ENCODE measurements at regions not wholly inside any gene's neighbourhood (a gene's known extent, or its start where the extent isn't known, plus 50 kb on each side); places are given as distances from the start of the nearest gene placed in this dataset.

GRCh38 chr3:40975711-40976121, 223.6 kb upstream of the CTNNB1 start:
- no peak overlapping the region for H3K9ac ChIP-seq (ENCODE audit: extremely low read depth, low read length, poor library complexity, severe bottlenecking)
- Mint-ChIP-seq H3K9me3 (no peaks in the 10 kb centered on the region), H3K4me3 (no peak overlapping the region), H3K27ac (no peak overlapping the region), H3K4me1 (no peaks in the 10 kb centered on the region), H3K36me3 (ENCODE audit: low read depth) (no peaks in the 10 kb centered on the region), H3K27me3 (ENCODE audit: insufficient read depth) (no peaks in the 10 kb centered on the region)
- no peaks in the 10 kb centered on the region for H3K27me3 ChIP-seq (ENCODE audit: control insufficient read depth, insufficient read depth, low read length, poor library complexity, severe bottlenecking)
- no peaks in the 10 kb centered on the region for H3K36me3 ChIP-seq (ENCODE audit: control insufficient read depth, insufficient read depth, low read length)
- 90 to 91% methylated on average over 3 to 6 of the region's 6 CpGs for WGBS, 2 experiments (ENCODE audit: insufficient coverage in 1 of 2, insufficient read length in 1 of 2)
- DNase-seq = no peak
- no peak overlapping the region for H3K4me3 ChIP-seq (ENCODE audit: low read length)
- H3K27ac ChIP-seq (ENCODE audit: low read depth, low read length) = no peak overlapping the region
- H3K4me1 ChIP-seq (ENCODE audit: control insufficient read depth, insufficient read depth, low read length) = no peaks in the 10 kb centered on the region
- no peak for TF ChIP-seq CTCF (conservative IDR thresholded peaks at IDR 0.05)
- no peaks in the 10 kb centered on the region for H3K9me3 ChIP-seq (ENCODE audit: control insufficient read depth, low read length)

GRCh38 chr3:40976241-40976640, 223.1 kb upstream of the CTNNB1 start:
- H3K36me3 Mint-ChIP-seq (ENCODE audit: low read depth) = no peaks in the 10 kb centered on the region
- H3K4me1 Mint-ChIP-seq = no peaks in the 10 kb centered on the region
- Histone ChIP-seq H3K9ac (ENCODE audit: extremely low read depth, low read length, poor library complexity, severe bottlenecking) (no peak overlapping the region), H3K27ac (ENCODE audit: low read depth, low read length) (no peak overlapping the region), H3K4me1 (ENCODE audit: control insufficient read depth, insufficient read depth, low read length) (no peaks in the 10 kb centered on the region), H3K36me3 (ENCODE audit: control insufficient read depth, insufficient read depth, low read length) (no peaks in the 10 kb centered on the region), H3K9me3 (ENCODE audit: control insufficient read depth, low read length) (no peaks in the 10 kb centered on the region), H3K4me3 (ENCODE audit: low read length) (no peak overlapping the region), H3K27me3 (ENCODE audit: control insufficient read depth, insufficient read depth, low read length, poor library complexity, severe bottlenecking) (no peaks in the 10 kb centered on the region)
- H3K27ac Mint-ChIP-seq = no peak overlapping the region
- no peak overlapping the region for H3K4me3 Mint-ChIP-seq
- WGBS, 2 experiments (ENCODE audit: insufficient coverage in 1 of 2, insufficient read length in 1 of 2) = 92 to 100% methylated on average over 1 to 2 of the region's 2 CpGs
- TF ChIP-seq CTCF (conservative IDR thresholded peaks at IDR 0.05) = no peak
- no peaks in the 10 kb centered on the region for H3K9me3 Mint-ChIP-seq
- DNase-seq = no peak
- H3K27me3 Mint-ChIP-seq (ENCODE audit: insufficient read depth) = no peaks in the 10 kb centered on the region

- Mint-ChIP-seq H3K9me3 (no peaks in the 10 kb centered on the region), H3K27me3 (ENCODE audit: insufficient read depth) (no peaks in the 10 kb centered on the region), H3K27ac (no peak overlapping the region), H3K36me3 (ENCODE audit: low read depth) (no peaks in the 10 kb centered on the region), H3K4me1 (no peaks in the 10 kb centered on the region), H3K4me3 (no peak overlapping the region)
- Histone ChIP-seq H3K9ac (ENCODE audit: extremely low read depth, low read length, poor library complexity, severe bottlenecking) (no peak overlapping the region), H3K36me3 (ENCODE audit: control insufficient read depth, insufficient read depth, low read length) (no peaks in the 10 kb centered on the region), H3K27ac (ENCODE audit: low read depth, low read length) (no peak overlapping the region), H3K27me3 (ENCODE audit: control insufficient read depth, insufficient read depth, low read length, poor library complexity, severe bottlenecking) (no peaks in the 10 kb centered on the region), H3K4me1 (ENCODE audit: control insufficient read depth, insufficient read depth, low read length) (no peaks in the 10 kb centered on the region), H3K4me3 (ENCODE audit: low read length) (no peak overlapping the region), H3K9me3 (ENCODE audit: control insufficient read depth, low read length) (no peaks in the 10 kb centered on the region)
- no peak for TF ChIP-seq CTCF (conservative IDR thresholded peaks at IDR 0.05)
- DNase-seq = no peak
- 83 to 100% methylated on average over 1 to 2 of the region's 2 CpGs for WGBS, 2 experiments (ENCODE audit: insufficient coverage in 1 of 2, insufficient read length in 1 of 2)
Measured at GRCh38 chr3:40978442-40978841, 220.9 kb upstream of the CTNNB1 start.

Data from endodermal cell (in vitro differentiated cells).